ENCODE measurements at regions not wholly inside any gene's neighbourhood (a gene's known extent, or its start where the extent isn't known, plus 50 kb on each side); places are given as distances from the start of the nearest gene placed in this dataset.

- no peaks in the 10 kb centered on the region for H3K36me3 ChIP-seq
- no peak for ATAC-seq
- H3K4me1 ChIP-seq: peaks cover 7 to 10% of the 10 kb centered on the region in 2 donors
- DNase-seq: peak in 1 of 4 donors; percentile 15
- no peak overlapping the region for H3K27ac ChIP-seq
- H3K27me3 ChIP-seq: peaks cover 0 to 12% of the 10 kb centered on the region in 2 donors
- no peaks in the 10 kb centered on the region for H3K9me3 ChIP-seq
- no peak for TF ChIP-seq CTCF (IDR thresholded peaks at IDR 0.05)
- no peak overlapping the region for H3K4me3 ChIP-seq
- intact Hi-C loops (cut with DNase I): no loop called here
Observed at GRCh38 chr14:101471723-101472517, 89.4 kb upstream of the DIO3 start.

GRCh38 chr14:101472518-101472849 lies 88.8 kb upstream of the DIO3 start:
- intact Hi-C loops (cut with DNase I): no loop called here
- DNase-seq: no peak
- peaks cover 0 to 12% of the 10 kb centered on the region in 2 donors for H3K27me3 ChIP-seq
- ATAC-seq: no peak
- H3K9me3 ChIP-seq: no peaks in the 10 kb centered on the region
- peaks cover 7 to 10% of the 10 kb centered on the region in 2 donors for H3K4me1 ChIP-seq
- TF ChIP-seq CTCF (IDR thresholded peaks at IDR 0.05): no peak
- H3K27ac ChIP-seq: no peak overlapping the region
- H3K4me3 ChIP-seq: no peak overlapping the region
- no peaks in the 10 kb centered on the region for H3K36me3 ChIP-seq

- peak in 1 of 4 donors; percentile 22 for DNase-seq
- no peak for ATAC-seq
- Histone ChIP-seq H3K4me1 (peaks cover 7 to 10% of the 10 kb centered on the region in 2 donors), H3K4me3 (no peak overlapping the region), H3K9me3 (no peaks in the 10 kb centered on the region), H3K36me3 (no peaks in the 10 kb centered on the region), H3K27me3 (peaks cover 0 to 12% of the 10 kb centered on the region in 2 donors), H3K27ac (no peak overlapping the region)
- intact Hi-C loops (cut with DNase I): no loop called here
- no peak for TF ChIP-seq CTCF (IDR thresholded peaks at IDR 0.05)
Observed at GRCh38 chr14:101473045-101473729, 88.1 kb upstream of the DIO3 start.

- H3K36me3 ChIP-seq: no peaks in the 10 kb centered on the region
- TF ChIP-seq CTCF (IDR thresholded peaks at IDR 0.05): no peak
- intact Hi-C loops (cut with DNase I): no loop called here
Observed at GRCh38 chr14:101473795-101474562, 87.3 kb upstream of the DIO3 start.

More at GRCh38 chr14:101473795-101474562, 87.3 kb upstream of the DIO3 start:
- peaks cover 0 to 12% of the 10 kb centered on the region in 2 donors for H3K27me3 ChIP-seq
- peaks cover 7 to 10% of the 10 kb centered on the region in 2 donors for H3K4me1 ChIP-seq
- no peak overlapping the region for H3K4me3 ChIP-seq
- DNase-seq (peak in 1 of 4 donors; percentile 16), ATAC-seq (no peak)
- no peaks in the 10 kb centered on the region for H3K9me3 ChIP-seq
- H3K27ac ChIP-seq: no peak overlapping the region

All from left lung (tissue), 4 donors.